Esophagus mucosa (tissue), 1 donor: ENCODE measurements at regions not wholly inside any gene's neighbourhood (a gene's known extent, or its start where the extent isn't known, plus 50 kb on each side); places are given as distances from the start of the nearest gene placed in this dataset.

Source experiments
- ATAC-seq: fragments of 200-7000 bp; cut with Tn5 transposase; one replicate; pipeline ENCODE4 v1.9.1; 2020
- donor health status: DM: yes; HTN: yes; CAD: no.

DNA sequence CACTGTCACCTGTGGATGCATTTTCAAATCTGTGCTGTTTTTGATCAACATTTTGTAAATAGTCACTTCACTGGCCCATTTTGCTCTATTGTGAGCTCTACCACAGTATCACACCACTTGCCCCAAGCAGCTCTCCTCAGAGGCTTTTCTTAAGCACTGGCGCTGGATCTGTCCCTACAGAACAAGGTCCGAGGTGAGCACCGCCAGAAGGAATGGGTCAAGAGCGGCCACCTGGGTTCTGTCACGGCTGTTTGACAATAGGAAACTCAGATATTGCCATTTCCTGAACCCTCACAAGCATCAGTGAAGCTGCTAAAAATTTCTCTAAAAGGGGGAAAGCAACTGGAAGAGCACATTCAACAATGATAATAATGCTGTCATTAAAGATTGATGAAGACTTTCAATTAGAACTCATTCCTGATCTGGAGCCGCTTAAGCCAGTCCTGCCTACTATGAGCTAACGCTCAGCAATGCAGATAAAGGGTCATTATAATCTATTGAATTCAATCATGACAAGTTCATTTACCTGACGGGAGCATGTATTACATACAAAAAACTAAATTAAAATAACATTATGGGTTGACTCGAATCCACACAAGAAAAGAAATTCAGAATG lies 514.0 kb downstream of the GALR1 start:
- no peak for ATAC-seq

DNA sequence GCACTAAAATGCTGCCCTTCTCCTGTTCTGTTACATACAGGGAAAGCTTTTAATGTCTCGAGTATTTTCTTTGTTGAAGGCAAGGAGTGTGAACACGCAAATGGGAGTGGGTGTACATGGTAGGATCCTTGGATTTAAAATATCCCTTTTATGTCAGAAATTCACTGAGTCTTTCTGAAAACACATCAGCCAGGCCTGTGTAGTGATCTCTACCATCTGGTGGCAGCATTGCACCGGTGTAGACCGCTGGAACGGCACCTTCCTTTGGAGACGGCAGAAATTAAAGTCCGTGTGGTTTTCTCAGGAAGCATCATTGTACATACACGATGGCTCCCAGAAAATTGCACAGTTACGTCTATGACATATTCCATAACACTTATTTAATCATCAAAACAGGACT lies 515.8 kb downstream of the GALR1 start:
- peak; percentile 29 for ATAC-seq

DNA sequence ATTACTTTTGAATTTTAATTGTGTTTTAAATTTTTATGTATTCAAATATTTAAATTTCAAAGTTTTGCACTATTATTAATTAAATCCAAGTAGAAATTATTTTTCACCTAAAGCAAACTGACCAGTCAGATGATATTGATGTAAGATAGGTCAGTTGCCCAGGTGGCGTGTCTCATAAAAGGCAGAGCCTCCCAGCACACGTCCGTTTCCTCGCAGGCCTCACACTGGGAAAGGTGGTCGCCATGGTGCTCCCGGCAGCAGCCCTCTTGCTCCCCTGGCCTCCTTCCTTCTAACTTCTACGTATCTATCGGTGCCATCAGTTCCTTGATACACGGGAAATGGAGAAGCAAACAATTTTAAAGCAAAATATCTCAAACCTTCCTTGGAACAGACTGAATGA lies 516.8 kb downstream of the GALR1 start:
- ATAC-seq: no peak

DNA sequence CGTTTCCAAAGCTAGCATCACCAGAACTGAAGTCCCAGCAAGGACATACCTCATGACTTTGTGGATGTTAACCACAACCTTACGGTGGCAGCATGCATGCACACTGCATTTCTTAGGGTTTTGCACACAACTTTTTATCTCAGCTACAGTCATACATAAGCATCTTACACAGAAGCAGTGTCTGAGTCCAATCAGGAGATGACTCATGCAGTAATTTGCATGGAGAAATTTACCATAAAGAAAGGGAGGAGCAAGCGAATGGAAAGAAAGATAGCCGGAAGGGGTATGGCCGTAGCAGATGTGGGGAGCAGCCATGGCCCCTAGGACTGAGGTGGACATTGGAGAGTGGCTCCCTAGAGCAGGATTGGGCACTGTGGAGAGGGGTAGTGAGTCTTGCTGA lies 522.5 kb downstream of the GALR1 start:
- no peak for ATAC-seq

DNA sequence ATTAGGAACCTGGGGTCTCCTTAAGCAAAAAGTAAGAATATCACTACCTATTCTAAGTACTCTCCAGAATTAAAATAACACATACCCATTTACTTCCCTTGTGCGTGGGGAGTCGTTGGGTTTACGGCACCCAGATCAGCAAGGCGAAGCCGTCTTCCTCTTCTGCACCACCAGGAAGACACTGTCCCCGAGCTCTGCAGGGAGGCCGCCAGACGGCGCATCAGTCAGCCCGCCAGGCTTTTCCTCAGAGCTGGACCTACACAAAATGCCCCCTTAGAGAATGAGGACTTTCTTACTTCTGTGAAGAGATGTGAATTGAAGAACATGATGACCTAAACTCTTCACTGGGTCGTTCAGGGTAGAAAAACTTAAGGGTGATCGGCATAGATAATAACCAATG lies 526.5 kb downstream of the GALR1 start:
- ATAC-seq: no peak

DNA sequence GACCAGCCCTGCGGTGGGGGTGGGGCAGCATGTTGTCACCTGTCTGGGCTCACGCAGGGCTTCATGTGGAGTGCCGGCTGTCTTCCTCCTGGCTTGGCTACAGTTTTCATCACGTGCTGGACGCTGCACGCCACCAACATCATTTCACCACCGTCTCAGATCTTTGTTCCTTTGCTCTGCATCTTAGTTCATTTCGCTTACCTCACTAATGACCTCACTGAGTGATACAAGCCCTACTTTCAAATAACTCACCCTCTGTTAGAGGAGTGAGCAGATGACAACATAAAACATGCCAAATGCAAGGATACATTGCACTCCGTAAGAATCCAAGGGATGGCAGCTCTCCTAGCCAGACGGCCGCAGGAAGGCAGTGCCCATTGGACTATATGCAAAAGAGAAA lies 527.5 kb downstream of the GALR1 start:
- no peak for ATAC-seq

DNA sequence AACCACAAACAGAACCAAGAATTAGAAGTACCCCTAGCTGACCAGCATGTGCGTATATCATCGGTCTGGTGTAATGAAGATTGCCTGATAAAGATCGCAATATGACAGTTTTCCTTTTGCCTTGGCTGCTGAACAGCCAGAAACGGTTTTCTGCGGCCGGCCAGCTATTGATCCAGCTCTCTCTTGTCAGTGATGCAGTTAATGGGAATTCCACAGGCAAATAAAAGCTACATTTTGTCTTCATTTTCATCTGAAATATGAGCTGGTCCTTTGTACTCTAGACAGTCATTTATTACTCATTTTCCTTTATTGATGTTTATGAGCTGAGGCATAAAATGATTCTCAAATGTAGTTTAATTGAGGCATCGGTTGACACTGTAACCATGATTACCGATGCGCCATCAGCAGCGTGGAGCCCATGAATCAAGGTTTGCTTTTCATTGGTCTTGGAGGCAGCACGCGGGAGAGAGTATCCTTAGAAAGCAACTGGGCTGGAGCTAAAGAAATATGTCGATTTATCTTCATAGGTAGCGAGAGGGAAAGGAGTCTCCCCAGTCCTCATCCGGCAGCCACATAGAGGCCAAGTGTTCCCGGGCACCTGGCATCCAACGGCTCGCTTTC lies 535.2 kb downstream of the GALR1 start:
- ATAC-seq: no peak

DNA sequence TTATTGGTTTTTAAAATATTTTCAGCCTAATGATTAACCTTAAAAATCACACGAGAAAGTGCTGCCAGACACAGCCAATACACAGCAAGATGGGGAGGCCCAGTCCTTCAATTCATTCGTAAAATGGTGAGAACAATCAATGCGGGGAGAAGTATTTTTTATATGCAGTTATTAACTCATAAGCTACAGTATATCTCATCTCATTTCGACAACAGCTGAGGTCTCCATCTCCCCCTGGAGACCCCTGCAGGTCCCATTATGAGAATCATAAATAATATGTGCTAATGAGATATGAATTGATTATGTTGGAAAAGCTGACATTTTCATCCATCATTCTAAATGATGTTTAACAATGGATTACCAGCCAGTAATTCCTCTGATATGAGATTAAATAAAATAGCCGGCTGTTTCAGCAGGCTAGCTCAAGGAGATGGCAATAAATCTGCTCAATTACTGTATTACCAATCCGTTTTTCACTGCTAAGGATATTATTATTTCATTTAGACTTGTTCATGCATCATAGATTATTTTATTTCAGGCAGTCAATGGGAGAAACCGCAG lies 535.8 kb downstream of the GALR1 start:
- ATAC-seq: no peak

DNA sequence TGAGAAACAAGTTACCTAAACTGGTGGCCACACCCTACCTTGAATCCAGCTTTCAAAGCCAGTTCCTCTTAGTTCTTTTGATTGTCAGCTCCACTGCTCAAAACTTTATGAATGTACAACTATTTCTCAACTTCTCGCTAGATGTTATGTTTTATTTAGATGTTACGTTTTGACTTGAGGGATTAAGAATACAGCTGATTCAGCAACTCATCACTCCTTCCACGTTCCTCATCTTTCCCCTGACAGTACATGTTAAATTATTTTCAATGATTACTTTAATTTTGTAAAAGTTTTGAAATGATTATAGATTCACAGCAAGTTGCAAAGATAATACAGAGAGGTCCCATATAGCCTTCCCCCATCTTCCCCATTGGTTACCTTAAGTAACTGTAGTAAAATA lies 553.4 kb downstream of the GALR1 start:
- ATAC-seq: no peak

DNA sequence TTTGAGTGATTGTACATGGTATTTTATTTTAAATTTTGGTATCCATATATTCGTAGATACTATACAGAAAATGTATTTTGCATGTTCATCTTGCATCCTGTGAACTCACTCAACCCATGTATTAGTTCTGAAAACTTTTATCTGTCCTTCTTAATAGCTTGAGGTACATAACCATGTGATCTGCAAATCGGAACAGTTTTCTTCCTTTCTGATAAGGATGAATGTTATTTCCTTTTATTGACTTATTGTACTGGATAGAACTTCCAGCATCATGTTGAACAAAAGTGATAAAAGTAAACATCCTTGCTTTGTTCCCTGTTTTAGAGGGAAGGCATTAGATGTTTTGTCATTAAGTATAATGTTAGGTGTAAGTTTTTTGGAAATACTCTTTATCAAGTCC lies 554.7 kb downstream of the GALR1 start:
- no peak for ATAC-seq

DNA sequence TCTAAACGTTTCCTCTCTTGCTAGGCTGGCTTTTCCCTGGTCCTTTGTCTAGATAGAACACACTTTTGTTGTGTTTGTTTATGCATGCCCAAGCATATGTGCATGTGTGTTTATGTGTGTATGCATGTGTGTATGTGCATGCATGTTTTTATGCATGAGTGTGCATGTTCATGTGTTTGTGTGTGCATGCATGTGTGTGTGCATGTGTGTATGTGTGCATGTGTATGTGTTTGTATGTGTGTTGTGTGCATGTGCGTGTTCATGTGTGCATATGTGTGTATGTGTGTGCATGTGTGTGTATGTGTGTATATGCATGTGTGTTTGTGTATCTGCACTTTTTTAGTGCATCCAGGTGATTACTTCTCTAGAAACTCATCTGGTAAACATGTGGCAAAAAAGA lies 558.0 kb downstream of the GALR1 start:
- no peak for ATAC-seq

DNA sequence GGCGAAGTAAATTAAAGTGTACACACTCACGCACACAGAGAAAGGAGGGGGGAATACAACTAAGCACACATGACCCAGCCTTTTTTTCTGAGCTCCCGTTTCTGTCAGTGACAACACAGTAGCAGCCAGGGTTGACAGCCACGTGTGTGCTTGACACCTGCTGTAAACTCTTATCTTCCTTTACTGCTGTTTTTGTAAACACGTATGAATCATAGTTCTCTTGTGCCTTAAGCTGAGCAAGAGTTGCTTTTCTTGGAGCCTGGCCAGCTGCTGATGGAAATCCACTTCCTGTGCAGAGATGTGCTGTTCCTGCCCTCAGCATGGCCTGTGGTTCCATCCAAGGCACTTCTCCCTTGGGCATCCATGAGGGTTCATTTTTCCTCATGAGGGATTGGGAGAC lies 561.9 kb downstream of the GALR1 start:
- ATAC-seq: no peak

DNA sequence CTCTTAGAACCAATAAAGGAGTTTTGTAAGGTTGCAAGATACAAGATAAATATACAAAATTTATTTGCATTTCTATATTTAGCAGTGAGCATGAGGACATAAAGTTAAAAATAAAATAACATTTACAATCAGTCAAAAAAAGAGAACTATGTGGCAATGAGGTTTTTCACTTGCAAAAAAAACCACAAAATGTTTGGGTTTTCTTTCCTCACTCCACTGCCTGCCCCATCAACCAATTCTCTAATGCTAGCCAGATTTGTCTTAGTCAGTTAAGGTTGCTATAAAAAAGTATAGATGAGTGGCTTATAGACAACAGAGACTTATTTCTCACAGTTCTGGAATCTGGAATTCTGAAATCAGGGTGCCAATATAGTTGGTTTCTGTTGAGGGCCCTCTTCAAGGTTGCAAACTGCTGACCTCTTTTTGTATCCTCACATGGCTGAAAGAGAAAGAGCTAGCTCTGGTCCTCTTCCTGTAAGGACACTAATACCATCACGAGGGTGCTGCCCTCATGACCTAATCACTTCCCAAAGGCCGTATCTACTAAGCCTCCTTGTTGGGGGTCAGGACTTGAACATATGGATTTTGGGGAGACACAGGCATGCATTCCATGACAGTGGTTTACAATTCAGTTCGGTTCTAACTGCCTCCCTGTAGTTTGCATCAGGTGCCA lies 566.2 kb downstream of the GALR1 start:
- ATAC-seq: no peak

DNA sequence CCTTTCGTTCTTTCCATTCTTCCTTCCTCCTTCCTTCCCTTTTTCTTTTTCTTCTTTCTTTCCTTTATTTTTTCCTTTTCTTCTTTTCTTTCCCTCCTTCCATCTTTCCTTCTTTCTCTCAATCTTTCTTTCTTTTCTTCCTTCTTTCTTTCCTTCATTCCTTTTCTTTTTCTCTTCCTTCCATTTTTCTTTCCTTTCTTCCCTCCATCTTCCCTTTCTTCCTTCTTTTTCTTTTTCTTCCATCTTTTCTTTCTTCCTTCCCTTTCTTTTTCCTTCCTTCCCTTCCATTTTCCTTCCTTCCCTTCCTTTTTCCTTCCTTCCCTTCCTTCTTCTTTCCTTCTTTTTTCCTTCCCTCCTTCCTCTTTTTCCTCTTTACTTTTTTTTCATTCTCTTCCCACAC lies 568.7 kb downstream of the GALR1 start:
- ATAC-seq: no peak

DNA sequence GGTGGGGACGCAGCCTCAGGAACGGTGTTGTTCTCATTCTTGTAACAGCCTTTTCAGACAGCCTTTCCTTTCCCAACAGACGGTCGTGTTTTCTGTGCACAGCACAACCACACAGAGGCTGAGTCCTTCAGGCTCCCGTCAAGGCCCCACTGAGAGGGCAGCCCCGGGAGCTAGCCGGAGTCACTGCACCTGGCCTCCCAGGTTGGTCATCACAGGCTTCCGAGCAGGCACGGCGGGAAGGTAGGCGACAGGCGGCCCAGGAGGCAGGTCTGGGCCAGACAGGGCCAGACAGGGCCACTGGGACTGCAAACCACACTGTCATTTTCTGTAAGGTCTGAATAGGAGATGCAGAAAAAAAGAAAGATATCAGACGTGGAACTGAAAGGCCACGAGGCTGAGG lies 570.8 kb downstream of the GALR1 start:
- no peak for ATAC-seq

DNA sequence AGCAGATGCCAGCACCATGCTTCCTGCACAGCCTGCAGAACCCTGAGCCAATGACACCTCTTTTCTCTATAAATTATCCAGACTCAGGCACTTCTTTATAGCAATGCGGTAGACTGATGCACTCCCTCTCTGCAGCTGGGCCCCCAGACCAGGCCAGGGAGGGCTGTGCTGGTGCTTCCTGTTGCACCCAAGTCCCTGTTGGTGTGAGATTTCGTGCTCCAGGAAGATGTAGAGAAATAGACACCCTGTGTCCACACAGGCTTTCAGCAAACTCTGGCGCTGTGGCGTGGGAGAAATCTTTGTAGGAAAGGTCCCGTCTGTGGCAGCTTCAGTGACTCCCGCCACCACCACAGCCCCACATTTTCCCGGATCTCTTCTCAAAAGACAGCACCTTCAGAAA lies 572.2 kb downstream of the GALR1 start:
- ATAC-seq: no peak

DNA sequence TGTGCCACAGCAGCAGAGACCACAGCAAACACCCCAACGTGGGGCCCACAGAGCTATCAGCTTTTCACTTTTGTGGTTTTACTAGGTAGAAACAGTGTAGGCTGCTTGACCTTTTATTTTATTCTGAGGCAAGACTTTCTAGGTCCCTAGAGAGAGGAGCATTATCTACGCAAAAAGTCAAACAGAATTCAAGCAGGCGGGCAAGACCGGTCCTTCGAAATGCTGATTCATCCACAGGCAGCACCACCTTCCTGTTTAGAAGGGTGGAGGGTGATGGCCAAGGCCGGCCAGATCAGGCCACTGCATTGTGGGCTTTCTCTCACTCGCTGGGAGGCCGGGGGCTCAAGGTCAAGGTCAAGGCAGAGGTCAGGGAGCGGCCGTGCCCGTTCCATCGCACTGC lies 573.0 kb downstream of the GALR1 start:
- no peak for ATAC-seq

DNA sequence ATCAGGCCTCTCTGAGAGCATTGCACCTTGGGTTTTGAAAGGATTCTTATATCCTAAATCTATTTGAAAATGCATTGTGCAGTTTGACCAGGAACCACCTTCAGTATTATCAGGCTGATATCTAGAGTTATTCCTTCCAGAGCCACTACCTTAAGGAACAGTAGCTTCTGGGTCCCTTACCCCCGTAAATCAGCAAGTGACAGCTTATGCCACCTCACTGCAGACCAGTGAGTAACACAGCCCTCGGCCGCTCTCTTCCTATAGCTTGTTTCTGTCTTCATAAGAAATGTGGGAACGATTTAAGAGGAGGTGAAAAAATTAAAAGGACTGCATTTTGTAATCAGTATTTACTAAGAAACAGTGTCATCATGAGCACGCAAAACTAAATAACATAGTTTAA lies 584.2 kb downstream of the GALR1 start:
- no peak for ATAC-seq

DNA sequence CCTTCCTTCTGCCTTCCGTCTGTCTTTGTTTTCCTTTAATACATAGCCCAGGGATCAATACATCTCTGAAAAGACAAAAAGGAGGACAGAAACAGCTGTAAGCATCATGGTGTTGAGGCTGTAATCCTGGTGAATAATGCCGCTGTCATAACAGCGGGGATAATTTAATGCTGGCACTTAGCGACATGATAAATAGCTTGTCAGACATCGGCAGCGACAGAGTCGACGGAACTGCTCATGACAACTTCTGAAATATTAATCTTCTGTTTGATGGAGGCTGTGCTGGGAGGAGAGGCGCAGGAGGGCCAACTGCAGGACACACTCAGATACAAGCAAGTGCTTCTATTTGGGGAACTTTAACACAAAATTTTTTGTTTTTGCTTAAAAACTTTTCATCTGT lies 602.2 kb downstream of the GALR1 start:
- ATAC-seq: no peak

DNA sequence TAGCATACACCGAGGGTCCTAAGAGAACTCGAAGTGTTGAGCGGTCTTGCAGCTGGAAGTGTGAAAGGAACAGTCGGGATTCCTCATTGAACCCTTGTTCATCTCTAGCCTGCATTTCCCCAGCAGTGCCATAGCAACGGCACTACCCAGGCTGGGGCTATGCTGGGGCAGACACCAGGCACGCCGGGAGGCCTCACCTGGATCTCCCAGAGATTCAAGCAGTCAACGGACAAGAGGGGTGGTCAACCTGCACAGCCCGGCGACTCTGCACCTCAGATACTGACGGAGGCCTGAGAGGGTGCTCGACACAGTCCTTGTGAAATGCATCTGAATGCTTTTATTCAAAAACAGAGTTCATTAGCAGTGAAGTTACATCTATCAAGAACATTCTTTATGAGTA lies 604.2 kb downstream of the GALR1 start:
- no peak for ATAC-seq

DNA sequence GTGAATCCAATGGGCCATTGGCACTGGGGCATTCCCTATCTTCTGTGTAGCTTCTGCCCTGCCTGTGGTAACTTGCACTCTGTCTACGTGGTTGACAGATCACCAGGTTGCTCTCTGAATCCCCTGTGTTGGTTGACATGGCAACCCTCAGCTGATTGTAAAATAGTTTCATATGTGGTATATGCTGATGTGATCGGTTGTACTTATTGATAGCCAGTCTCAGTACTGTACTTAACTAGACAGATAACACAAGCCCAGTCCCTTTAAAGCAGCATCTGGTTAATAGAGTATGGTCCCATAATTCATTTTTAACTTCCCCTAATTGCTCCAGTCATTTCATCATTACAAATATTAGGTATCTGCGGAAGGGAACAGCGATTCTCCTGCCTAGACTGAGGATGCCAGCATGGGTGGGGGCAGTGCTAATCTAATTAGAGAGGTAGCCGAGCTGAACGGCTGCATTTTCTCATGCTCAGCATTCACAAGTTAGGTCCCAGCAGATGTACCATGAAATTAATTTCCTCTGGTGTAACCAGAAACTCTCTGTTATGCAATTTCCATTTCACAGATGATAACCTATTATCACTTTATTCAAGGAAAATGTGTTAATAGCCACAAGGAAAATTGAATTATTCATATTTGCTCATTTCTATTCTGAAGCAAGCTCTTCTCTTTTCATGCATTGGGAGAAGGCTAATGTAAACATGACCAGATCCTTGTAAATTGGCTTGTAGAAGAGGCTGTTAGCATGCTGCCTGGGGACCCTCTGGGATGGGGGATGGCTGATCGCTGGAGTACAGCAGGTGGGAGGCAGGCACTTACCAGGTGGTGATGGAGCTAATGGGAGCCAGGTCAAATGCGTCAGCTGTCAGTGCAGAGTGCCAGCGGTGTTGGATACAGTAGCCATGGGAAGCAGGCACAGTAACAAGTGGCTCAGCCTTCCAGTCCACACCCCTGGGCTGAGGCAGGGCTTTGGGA lies 608.3 kb downstream of the GALR1 start:
- no peak for ATAC-seq

DNA sequence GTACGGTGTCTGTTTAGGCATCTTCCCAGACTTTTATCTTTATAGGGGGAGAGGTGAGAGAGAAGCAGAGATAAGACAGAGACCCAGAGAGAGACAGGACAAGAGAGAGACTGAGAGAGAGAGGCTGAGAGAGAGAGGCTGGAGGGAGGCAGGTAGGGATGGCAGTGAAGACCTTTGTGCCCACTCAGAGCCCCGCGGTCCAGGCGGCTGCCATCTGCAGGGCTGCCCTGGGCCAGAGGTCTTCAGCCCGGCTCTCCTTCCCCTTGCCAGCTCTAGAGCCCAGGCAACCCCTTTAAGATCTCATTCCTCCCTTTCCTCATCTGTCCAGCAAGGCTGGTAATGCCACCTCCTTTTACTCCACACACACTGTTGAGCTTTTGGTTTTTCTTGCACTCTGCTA lies 610.0 kb downstream of the GALR1 start:
- ATAC-seq: no peak
